GM23338 (cell line): ENCODE measurements at regions not wholly inside any gene's neighbourhood (a gene's known extent, or its start where the extent isn't known, plus 50 kb on each side); places are given as distances from the start of the nearest gene placed in this dataset.

Experiments
- ATAC-seq: fragments of 200-7000 bp; cut with Tn5 transposase; 3 replicates; pipeline ENCODE4 v1.9.1; 2020
- DNase-seq: peaks from one replicate; pipeline ENCODE4 v3.0.0-alpha.2; 2015; ENCODE audit warnings: low spot score
- H2AFZ ChIP-seq: fragments of 200-600 bp; sonication (generic); 2 replicates; pipeline ENCODE4 v1.8.0; 2016; ENCODE audit warnings: antibody characterized with exemption, mild to moderate bottlenecking, moderate library complexity
- H3F3A ChIP-seq: fragments of 200-600 bp; sonication (generic); replicated peaks from 2 replicates; pipeline ENCODE4 v1.8.0; 2017; ENCODE audit warnings: antibody characterized with exemption, mixed run types, low read depth
- H3K27ac ChIP-seq: fragments of 200-600 bp; sonication (generic); 2 replicates; pipeline ENCODE4 v1.6.1; 2016; ENCODE audit warnings: low read depth
- H3K27me3 ChIP-seq: fragments of 200-600 bp; sonication (generic); 2 replicates; pipeline ENCODE4 v1.8.0; 2016; ENCODE audit warnings: mild to moderate bottlenecking, mixed run types, moderate library complexity; ENCODE audit not compliant: insufficient read depth
- H3K36me3 ChIP-seq: fragments of 200-600 bp; sonication (generic); 2 replicates; pipeline ENCODE4 v1.8.0; 2016; ENCODE audit warnings: mild to moderate bottlenecking; ENCODE audit not compliant: insufficient read depth
- H3K4me1 ChIP-seq: fragments of 200-600 bp; sonication (generic); 2 replicates; pipeline ENCODE4 v1.8.0; 2016; ENCODE audit warnings: mild to moderate bottlenecking, moderate library complexity; ENCODE audit not compliant: insufficient read depth
- H3K4me2 ChIP-seq: fragments of 200-600 bp; sonication (generic); 2 replicates; pipeline ENCODE4 v1.7.1; 2017; ENCODE audit warnings: mixed run types
- H3K4me3 ChIP-seq: fragments of 200-600 bp; sonication (generic); 2 replicates; pipeline ENCODE4 v1.6.1; 2016; ENCODE audit warnings: mixed run types
- H3K79me2 ChIP-seq: fragments of 200-600 bp; sonication (generic); replicated peaks from 2 replicates; pipeline ENCODE4 v1.8.0; 2017; ENCODE audit warnings: mild to moderate bottlenecking; ENCODE audit not compliant: insufficient read depth
- H3K9me2 ChIP-seq: fragments of 200-600 bp; sonication (generic); 2 replicates; pipeline ENCODE4 v1.8.0; 2017; ENCODE audit not compliant: insufficient read depth
- H4K20me1 ChIP-seq: fragments of 200-600 bp; sonication (generic); replicated peaks from 2 replicates; pipeline ENCODE4 v1.8.0; 2017; ENCODE audit warnings: mild to moderate bottlenecking; ENCODE audit not compliant: insufficient read depth
- H3K27ac Mint-ChIP-seq: 2 replicates; pipeline ENCODE4 v1.8.0; 2020; ENCODE audit warnings: inconsistent platforms, mild to moderate bottlenecking, moderate library complexity, mixed read lengths
- H3K27me3 Mint-ChIP-seq: 3 replicates; pipeline ENCODE4 v1.8.0; 2022; ENCODE audit warnings: low read depth, mild to moderate bottlenecking, moderate library complexity, mixed read lengths, inconsistent platforms; ENCODE audit not compliant: insufficient read depth, poor library complexity
- H3K36me3 Mint-ChIP-seq: 3 replicates; pipeline ENCODE4 v1.8.0; 2021; ENCODE audit warnings: low read depth, mild to moderate bottlenecking, inconsistent platforms, moderate library complexity, mixed read lengths
- H3K4me1 Mint-ChIP-seq: 3 replicates; pipeline ENCODE4 v1.8.0; 2020; ENCODE audit warnings: mild to moderate bottlenecking, inconsistent platforms, mixed read lengths
- H3K4me3 Mint-ChIP-seq: 3 replicates; pipeline ENCODE4 v1.8.0; 2021; ENCODE audit warnings: moderate library complexity, mild to moderate bottlenecking, inconsistent platforms, mixed read lengths
- H3K9me3 Mint-ChIP-seq: 3 replicates; pipeline ENCODE4 v1.8.0; 2020; ENCODE audit warnings: moderate library complexity, mild to moderate bottlenecking, inconsistent platforms, mixed read lengths
- CREB1 ChIP-seq: fragments of 250-450 bp; sonication (Bioruptor Pico); IDR thresholded peaks from 2 replicates; pipeline ENCODE4 v1.5.0; 2020; ENCODE audit warnings: low read depth, mild to moderate bottlenecking, moderate library complexity
- CTCF ChIP-seq, 2 experiments: fragments of 200-600 bp in 1 of 2; sonication (generic) in 1 of 2; conservative IDR thresholded peaks; 2 replicates each; pipeline versions ENCODE4 v1.5.1 to v1.6.1; 2016 to 2017; ENCODE audit warnings: antibody characterized with exemption in 2 of 2, low read depth in 2 of 2, mild to moderate bottlenecking in 2 of 2, moderate library complexity in 1 of 2
- ETS1 ChIP-seq: IDR thresholded peaks from 2 replicates; pipeline ENCODE4 v1.6.1; 2016; ENCODE audit warnings: antibody characterized with exemption
- JUNB ChIP-seq: IDR thresholded peaks from one replicate; pipeline ENCODE4 v1.6.1; 2016; ENCODE audit warnings: antibody characterized with exemption; ENCODE audit not compliant: unreplicated experiment
- STAT1 ChIP-seq: IDR thresholded peaks from one replicate; pipeline ENCODE4 v1.6.1; 2016; ENCODE audit warnings: antibody characterized with exemption; ENCODE audit not compliant: unreplicated experiment
- ZNF462 ChIP-seq: fragments of 250-450 bp; sonication (Bioruptor Pico); IDR thresholded peaks from 2 replicates; pipeline ENCODE4 v1.5.0; 2020; ENCODE audit warnings: mild to moderate bottlenecking, moderate library complexity

GRCh38 chr2:193824474-193824873 lies 1629.7 kb upstream of the TMEFF2 start:
- no peak overlapping the region for H3K27ac ChIP-seq

More at GRCh38 chr2:193824474-193824873, 1629.7 kb upstream of the TMEFF2 start:
- Histone ChIP-seq H3F3A (no peaks in the 10 kb centered on the region), H3K9me2 (no peaks in the 10 kb centered on the region; the same call in 1 of the 2 replicates), H3K4me3 (no peak overlapping the region), H3K27me3 (no peaks in the 10 kb centered on the region), H2AFZ (no peak overlapping the region), H3K36me3 (no peaks in the 10 kb centered on the region; the same call in 1 of the 2 replicates), H3K79me2 (no peaks in the 10 kb centered on the region), H4K20me1 (no peaks in the 10 kb centered on the region), H3K4me2 (no peak overlapping the region), H3K4me1 (no peaks in the 10 kb centered on the region)
- DNase-seq (no peak), ATAC-seq (no peak)
- Mint-ChIP-seq H3K4me1 (no peaks in the 10 kb centered on the region), H3K27ac (no peak overlapping the region), H3K27me3 (no peaks in the 10 kb centered on the region), H3K36me3 (peaks cover 4% of the 10 kb centered on the region; the same call in 1 of the 3 replicates), H3K9me3 (peaks cover 20% of the 10 kb centered on the region), H3K4me3 (no peak overlapping the region)
- no peak for TF ChIP-seq ETS1
- TF ChIP-seq STAT1: no peak
- TF ChIP-seq JUNB: no peak
- no peak for TF ChIP-seq CTCF (conservative IDR thresholded peaks at IDR 0.05; ENCODE audit: low read depth in 2 of 2)
- no peak for TF ChIP-seq ZNF462 (CRISPR knock-in tag)
- TF ChIP-seq CREB1 (CRISPR knock-in tag): no peak
